Breast epithelium (tissue), 3 donors: ENCODE measurements at regions not wholly inside any gene's neighbourhood (a gene's known extent, or its start where the extent isn't known, plus 50 kb on each side); places are given as distances from the start of the nearest gene placed in this dataset.

ENCODE experiments used
- POLR2A ChIP-seq: fragments of 450-650 bp; IDR thresholded peaks from one replicate; pipeline ENCODE4 v1.6.1; 2016; ENCODE audit warnings: antibody characterized with exemption, mild to moderate bottlenecking, moderate library complexity
- POLR2AphosphoS5 ChIP-seq, 3 donors: sonication (generic); formaldehyde crosslinking; IDR thresholded peaks; one replicate each; pipeline ENCODE4 v1.6.1; 2017; ENCODE audit warnings: antibody characterized with exemption in 3 of 3
- TF ChIP-seq, protein P1 (sequence below), 3 donors: fragments of 450-650 bp; IDR thresholded peaks; one replicate each; pipeline ENCODE4 v1.5.1; 2016 to 2017; ENCODE audit warnings: antibody characterized with exemption in 3 of 3, mild to moderate bottlenecking in 3 of 3, moderate library complexity in 3 of 3

DNA sequence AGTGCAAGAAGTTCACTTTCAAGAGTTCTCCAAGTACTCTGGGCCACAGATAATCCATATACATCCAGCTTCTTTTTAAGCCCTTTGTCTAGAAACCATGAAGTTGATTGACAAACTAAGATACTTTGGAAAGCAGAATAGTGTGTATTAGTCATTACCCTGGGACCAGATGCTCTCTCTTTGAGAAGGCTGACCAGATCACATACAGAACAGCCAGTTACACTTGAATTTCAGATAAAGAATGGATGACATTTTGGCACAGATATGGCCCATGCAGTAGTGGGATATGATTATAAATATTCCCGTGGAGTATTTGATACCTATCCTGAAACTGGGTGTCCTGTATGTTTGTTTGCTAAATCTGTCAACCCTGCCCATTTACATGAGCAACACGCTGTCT is 414.2 kb downstream of the KLF5 start:
- TF ChIP-seq, protein P1, sequence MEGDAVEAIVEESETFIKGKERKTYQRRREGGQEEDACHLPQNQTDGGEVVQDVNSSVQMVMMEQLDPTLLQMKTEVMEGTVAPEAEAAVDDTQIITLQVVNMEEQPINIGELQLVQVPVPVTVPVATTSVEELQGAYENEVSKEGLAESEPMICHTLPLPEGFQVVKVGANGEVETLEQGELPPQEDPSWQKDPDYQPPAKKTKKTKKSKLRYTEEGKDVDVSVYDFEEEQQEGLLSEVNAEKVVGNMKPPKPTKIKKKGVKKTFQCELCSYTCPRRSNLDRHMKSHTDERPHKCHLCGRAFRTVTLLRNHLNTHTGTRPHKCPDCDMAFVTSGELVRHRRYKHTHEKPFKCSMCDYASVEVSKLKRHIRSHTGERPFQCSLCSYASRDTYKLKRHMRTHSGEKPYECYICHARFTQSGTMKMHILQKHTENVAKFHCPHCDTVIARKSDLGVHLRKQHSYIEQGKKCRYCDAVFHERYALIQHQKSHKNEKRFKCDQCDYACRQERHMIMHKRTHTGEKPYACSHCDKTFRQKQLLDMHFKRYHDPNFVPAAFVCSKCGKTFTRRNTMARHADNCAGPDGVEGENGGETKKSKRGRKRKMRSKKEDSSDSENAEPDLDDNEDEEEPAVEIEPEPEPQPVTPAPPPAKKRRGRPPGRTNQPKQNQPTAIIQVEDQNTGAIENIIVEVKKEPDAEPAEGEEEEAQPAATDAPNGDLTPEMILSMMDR (IDR thresholded peaks at IDR 0.05) = no peak
- no peak for TF ChIP-seq POLR2AphosphoS5 (IDR thresholded peaks at IDR 0.05)
- TF ChIP-seq POLR2A = no peak
